Stimulated activated CD4-positive, alpha-beta T cell treated with anti-CD3 and anti-CD28 coated beads, Interleukin-15, amount 100 ng/mL, for 24 hours (primary cell): ENCODE measurements at regions not wholly inside any gene's neighbourhood (a gene's known extent, or its start where the extent isn't known, plus 50 kb on each side); places are given as distances from the start of the nearest gene placed in this dataset.

Experiments used
- DNase-seq: peaks from one replicate; pipeline ENCODE4 v3.0.0-alpha.2; 2020

- DNase-seq = no peak
Measured at GRCh38 chr6:163964789-163965188, 550.3 kb downstream of the QKI start.

DNA sequence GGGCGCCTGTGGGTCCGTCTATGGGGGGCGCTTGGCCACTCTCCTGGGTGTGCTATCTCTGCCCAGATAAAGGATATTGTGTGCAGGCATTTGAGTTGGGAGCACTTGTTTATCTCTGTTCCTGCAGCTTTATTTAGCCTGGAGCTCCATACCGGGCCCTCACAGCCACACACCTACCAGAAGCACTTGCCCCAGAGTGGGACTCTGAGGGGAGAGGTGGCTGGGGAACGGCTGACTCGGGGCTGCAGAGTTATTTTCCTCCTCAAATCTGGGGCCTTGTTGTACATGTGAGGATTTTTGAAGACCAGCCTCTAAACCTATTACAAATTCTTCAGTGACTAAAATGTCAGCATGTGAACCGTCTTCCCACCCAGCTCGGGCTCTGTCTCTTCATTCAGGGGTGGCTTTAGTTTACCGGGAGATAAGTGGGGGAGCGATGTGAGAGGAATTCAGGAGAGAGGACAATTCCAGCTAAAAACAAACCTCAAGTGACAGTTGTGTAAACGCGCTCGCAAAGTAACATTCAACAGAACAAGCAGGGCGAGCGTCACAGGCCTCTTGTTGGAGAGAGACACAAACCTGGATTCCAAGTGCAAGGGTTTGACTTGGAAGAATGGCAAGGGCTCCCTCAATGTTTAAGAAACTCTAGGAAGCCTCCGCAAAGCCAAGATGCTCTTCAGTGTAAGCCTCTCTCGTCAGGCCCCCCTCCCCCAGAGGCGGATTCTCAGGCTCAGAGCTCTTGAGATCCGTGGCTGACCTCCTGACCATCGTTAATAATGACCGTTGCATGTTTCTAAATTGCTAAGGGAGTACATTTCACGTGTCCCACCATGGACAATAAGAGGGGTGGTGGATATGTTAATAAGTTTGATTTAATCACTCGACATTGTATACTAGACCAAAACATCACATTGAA is 548.9 kb downstream of the QKI start:
- no peak for DNase-seq

DNA sequence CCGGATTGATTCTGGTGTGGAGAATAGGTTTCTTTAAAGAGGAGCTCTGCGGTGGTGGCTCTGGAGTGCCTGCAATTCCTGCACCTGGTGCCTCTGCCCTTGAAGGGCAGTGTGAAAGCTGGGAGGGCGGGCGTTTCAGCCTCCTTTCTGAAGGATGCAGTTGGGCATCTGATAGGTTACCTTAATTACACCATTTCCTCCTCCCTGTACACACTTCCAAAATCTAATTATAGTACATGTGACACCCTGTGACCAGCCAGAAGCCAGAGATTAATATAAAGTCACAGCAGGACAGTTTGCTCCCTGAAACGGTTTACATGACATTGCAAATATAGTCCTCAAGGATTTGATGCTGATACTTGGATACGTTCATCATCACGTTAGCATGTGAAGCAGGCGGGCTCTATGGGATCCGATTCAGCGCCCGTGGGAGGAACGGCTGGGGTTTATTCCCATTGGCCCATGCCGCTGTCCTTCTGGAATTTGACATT is 548.2 kb downstream of the QKI start:
- DNase-seq = no peak

GRCh38 chr6:163960128-163960527 is 545.6 kb downstream of the QKI start:
- DNase-seq = no peak

- DNase-seq = no peak
Measured at GRCh38 chr6:163958646-163959045, 544.1 kb downstream of the QKI start.

DNA sequence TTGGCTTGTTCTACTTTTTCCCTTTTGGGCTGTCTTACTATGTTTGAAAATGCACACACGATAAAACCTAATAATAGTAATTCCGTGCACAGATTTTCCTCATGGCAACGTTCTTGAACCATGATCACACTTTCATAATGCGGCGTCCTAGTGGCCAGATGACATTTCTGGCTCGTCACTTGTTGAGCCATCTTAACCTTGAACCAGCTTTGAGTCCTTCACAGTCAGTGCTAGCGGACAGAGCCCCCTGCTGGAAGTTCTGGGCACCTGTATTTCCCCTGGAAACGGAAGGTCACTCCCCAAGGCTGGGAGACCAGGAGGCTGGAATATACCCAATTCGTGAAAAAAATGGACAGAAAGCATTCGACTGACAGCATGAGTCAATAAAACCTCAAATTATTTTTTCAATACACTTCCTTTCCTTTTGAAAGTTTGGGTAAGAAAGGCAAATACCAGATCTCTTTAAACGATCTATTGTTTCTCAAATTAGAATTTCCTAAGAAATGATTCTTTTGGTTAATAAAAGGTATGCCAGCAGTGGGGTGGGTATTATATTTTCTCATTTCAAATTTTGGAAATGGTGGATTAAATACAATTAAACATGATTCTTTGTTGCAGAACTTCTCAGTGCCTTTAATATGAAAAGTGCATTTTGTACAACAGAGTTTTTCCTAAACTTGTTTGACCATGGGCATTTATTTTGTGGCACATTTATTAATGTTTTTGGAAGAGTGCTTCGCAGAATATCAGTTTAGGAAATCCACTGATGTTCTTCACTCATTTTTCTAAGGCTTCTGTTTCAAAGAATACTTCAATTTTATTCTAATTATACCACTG is 542.3 kb downstream of the QKI start:
- peak; percentile 70 for DNase-seq

- DNase-seq = no peak
Measured at GRCh38 chr6:163955756-163956155, 541.2 kb downstream of the QKI start.

- no peak for DNase-seq
Measured at GRCh38 chr6:163955096-163955495, 540.6 kb downstream of the QKI start.

GRCh38 chr6:163954088-163954775 is 539.7 kb downstream of the QKI start:
- no peak for DNase-seq

GRCh38 chr6:163952005-163952404 is 537.5 kb downstream of the QKI start:
- no peak for DNase-seq

- no peak for DNase-seq
Measured at GRCh38 chr6:163951326-163951725, 536.8 kb downstream of the QKI start.

GRCh38 chr6:163950159-163950558 is 535.6 kb downstream of the QKI start:
- no peak for DNase-seq

DNA sequence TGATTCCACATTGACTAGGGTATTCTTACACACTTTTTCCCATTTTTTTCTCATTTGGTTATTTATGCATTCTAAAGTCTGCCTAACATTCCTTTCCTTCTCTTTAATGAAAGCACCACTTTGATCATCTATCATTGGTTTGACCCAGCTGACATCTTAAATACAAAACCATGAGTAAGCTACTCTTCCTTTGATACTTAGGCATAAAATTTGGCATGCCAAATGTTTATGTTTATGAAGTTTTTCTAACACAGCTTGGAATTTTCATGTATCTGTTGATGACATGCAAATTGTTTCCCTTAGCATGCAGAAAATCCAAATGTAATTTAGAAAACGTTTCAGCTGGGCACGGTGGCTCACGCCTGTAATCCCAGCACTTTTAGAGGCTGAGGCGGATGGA is 534.9 kb downstream of the QKI start:
- no peak for DNase-seq

GRCh38 chr6:163948250-163948649 is 533.7 kb downstream of the QKI start:
- DNase-seq = no peak

DNA sequence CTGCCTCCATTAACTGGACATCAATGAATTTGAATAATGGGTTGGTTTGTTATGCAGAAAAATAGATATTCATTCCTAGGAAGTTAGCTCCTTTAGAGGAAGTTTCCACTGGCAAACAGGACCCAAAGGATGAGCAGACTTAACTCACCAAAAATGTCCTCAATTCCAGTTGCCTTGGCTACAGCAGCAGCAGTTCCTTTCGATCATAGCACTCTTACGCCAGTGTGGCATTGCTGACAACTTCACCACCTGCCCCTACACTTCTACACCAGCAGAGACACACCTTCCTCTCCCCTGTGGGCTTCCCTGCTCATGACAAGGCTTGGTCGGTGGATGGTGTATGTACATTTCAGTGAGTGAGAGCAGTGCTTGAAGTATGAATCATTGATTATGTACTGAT is 532.8 kb downstream of the QKI start:
- DNase-seq = no peak

DNA sequence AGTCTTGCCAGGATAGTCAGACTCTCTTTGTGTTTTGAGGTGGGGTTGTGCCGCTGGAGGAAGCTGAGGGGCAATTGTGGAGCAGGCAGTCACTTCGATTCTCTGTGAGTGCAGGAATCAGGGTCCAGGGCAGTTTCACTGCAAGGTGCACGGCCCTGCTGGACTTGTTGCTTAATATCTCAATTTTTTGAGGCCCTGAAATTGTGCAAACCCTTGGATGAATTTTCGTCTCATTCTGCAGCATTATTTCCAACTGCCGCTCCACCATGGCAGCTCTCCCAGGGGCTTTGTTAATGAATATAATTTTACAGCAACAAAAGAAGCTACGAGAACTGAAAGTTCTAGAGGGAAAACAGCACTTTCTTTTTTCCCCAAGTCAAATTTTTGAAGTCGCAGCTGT is 531.9 kb downstream of the QKI start:
- no peak for DNase-seq

DNA sequence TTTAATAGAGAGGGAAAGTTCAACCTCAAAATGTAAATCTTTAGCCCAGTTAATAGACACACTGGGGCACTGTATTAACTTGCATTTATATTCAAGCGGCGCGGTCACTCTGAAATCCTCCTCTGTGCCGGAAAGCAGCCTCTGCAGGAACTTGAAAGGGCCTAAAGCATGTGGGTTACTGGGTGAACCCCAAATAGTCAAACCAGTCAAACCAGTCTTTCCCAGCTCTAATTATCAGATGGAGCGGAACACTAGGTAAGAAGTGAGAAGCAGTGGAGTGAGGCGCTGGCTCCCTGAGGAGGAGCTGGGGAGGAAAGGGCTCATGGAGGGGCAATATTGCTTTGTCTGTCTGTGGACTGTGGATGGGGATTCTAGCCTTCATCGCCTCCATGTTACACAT is 531.3 kb downstream of the QKI start:
- no peak for DNase-seq

DNA sequence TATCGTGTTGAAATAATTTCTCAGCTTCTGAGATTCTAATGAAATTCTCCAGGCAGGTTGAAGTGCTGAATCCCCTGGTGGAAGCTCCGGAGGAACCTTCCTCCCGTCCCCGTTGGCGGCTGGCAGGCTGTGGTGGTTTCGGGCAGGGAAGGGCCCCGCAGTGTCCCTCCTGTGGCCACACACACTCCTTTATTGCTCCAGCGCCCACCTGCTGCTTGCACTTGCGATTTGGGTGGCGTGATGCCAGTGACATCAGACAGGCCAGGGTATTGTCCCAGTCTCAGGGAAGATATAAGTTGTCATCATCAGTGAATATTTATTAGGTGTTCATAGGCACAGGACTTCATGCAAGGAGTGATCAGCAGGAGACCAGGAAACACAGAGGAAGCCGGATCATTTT is 530.4 kb downstream of the QKI start:
- DNase-seq = no peak

GRCh38 chr6:163943607-163944385 is 529.3 kb downstream of the QKI start:
- DNase-seq = no peak

- DNase-seq = no peak
Measured at GRCh38 chr6:163942790-163943189, 528.3 kb downstream of the QKI start.

DNA sequence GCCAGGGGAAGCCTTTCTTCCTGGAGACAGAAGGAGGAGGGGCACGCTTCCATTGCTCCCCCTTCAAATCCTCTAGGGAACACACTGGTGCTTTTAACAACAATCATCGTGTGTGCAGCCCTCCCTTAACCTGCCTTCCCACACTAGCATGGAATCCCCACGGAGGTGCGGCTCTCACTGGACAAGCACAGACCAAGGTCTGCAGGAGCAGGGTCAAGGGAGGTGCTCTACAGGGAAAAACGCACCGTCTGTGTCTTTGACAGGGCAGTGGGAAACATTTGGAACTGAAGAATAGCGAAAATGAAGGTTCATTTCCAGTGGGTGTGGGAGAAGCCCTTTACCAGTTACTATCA is 527.1 kb downstream of the QKI start:
- DNase-seq = no peak
